ENCODE measurements at regions not wholly inside any gene's neighbourhood (a gene's known extent, or its start where the extent isn't known, plus 50 kb on each side); places are given as distances from the start of the nearest gene placed in this dataset.

- TF ChIP-seq CTCF (conservative IDR thresholded peaks at IDR 0.05; ENCODE audit: low read depth, low read length) (no peak), POLR2A (IDR thresholded peaks at IDR 0.05; ENCODE audit: low read depth, low read length) (no peak)
Observed at GRCh38 chr12:4194668-4195067, 78.9 kb upstream of the CCND2 start.

Data from IMR-90 (cell line).